KG1 (cell line): ENCODE measurements at regions not wholly inside any gene's neighbourhood (a gene's known extent, or its start where the extent isn't known, plus 50 kb on each side); places are given as distances from the start of the nearest gene placed in this dataset.
"Not testable (repeated sequence)": the region's sequence is repeated elsewhere in the genome, so short reads cannot be mapped to it uniquely, and the experiment has no call there.

Source experiments
- DNase-seq: peaks from one replicate; lab custom pipeline; 2025; lab: John Stamatoyannopoulos, UW

GRCh38 chr16:63481060-63481459, 1444.8 kb upstream of the CDH8 start:
- no peak for DNase-seq

GRCh38 chr16:63473725-63474124, 1437.5 kb upstream of the CDH8 start:
- DNase-seq = no peak

- DNase-seq = no peak
Measured at GRCh38 chr16:63467513-63467912, 1431.3 kb upstream of the CDH8 start.

- no peak for DNase-seq
Measured at GRCh38 chr16:63462316-63462715, 1426.1 kb upstream of the CDH8 start.

- DNase-seq = no peak
Measured at GRCh38 chr16:63461248-63461841, 1425.1 kb upstream of the CDH8 start.

GRCh38 chr16:63458846-63459245, 1422.6 kb upstream of the CDH8 start:
- DNase-seq = no peak

- DNase-seq = no peak
Measured at GRCh38 chr16:63457869-63458268, 1421.6 kb upstream of the CDH8 start.

- no peak for DNase-seq
Measured at GRCh38 chr16:63453261-63453660, 1417.0 kb upstream of the CDH8 start.

GRCh38 chr16:63447121-63447520, 1410.9 kb upstream of the CDH8 start:
- no peak for DNase-seq

GRCh38 chr16:63442246-63442645, 1406.0 kb upstream of the CDH8 start:
- no peak for DNase-seq

- no peak for DNase-seq
Measured at GRCh38 chr16:63426275-63426870, 1390.1 kb upstream of the CDH8 start.

- DNase-seq = no peak
Measured at GRCh38 chr16:63422715-63423114, 1386.5 kb upstream of the CDH8 start.

GRCh38 chr16:63416712-63417111, 1380.5 kb upstream of the CDH8 start:
- DNase-seq = no peak

- no peak for DNase-seq
Measured at GRCh38 chr16:63415014-63415413, 1378.8 kb upstream of the CDH8 start.

GRCh38 chr16:63410594-63410993, 1374.4 kb upstream of the CDH8 start:
- DNase-seq = no peak

- no peak for DNase-seq
Measured at GRCh38 chr16:63403792-63404191, 1367.6 kb upstream of the CDH8 start.

GRCh38 chr16:63388277-63388676, 1352.0 kb upstream of the CDH8 start:
- not testable (repeated sequence) for DNase-seq

GRCh38 chr16:63385714-63386432, 1349.6 kb upstream of the CDH8 start:
- DNase-seq = no peak

GRCh38 chr16:63373744-63374143, 1337.5 kb upstream of the CDH8 start:
- DNase-seq = no peak

- no peak for DNase-seq
Measured at GRCh38 chr16:63372815-63373214, 1336.6 kb upstream of the CDH8 start.

GRCh38 chr16:63372283-63372682, 1336.0 kb upstream of the CDH8 start:
- no peak for DNase-seq

- no peak for DNase-seq
Measured at GRCh38 chr16:63365649-63366304, 1329.5 kb upstream of the CDH8 start.

GRCh38 chr16:63363738-63364137, 1327.5 kb upstream of the CDH8 start:
- DNase-seq = no peak
